GM12875 (cell line): ENCODE measurements at regions not wholly inside any gene's neighbourhood (a gene's known extent, or its start where the extent isn't known, plus 50 kb on each side); places are given as distances from the start of the nearest gene placed in this dataset.

Experiments
- H3K4me3 ChIP-seq: one replicate; pipeline ENCODE4 v1.5.1; 2011; ENCODE audit warnings: low read depth, low read length, control low read depth
- CTCF ChIP-seq: IDR thresholded peaks from 2 replicates; pipeline ENCODE4 v1.5.1; 2011; ENCODE audit warnings: low read depth, mild to moderate bottlenecking, control low read depth, inconsistent platforms, low read length, moderate library complexity, borderline replicate concordance; ENCODE audit not compliant: insufficient read depth

- H3K4me3 ChIP-seq, result no peak overlapping the region
- TF ChIP-seq CTCF, result no peak
Observed at GRCh38 chr2:36087344-36087743, 268.2 kb upstream of the CRIM1 start.

- TF ChIP-seq CTCF, result no peak
Observed at GRCh38 chr2:36079793-36080192, 275.8 kb upstream of the CRIM1 start.

GRCh38 chr2:36074008-36074407 is 281.6 kb upstream of the CRIM1 start:
- TF ChIP-seq CTCF, result no peak
- no peak overlapping the region for H3K4me3 ChIP-seq

More at GRCh38 chr2:36079793-36080192, 275.8 kb upstream of the CRIM1 start:
- H3K4me3 ChIP-seq, result no peak overlapping the region

GRCh38 chr2:36071698-36072097 is 283.9 kb upstream of the CRIM1 start:
- TF ChIP-seq CTCF, result no peak
- H3K4me3 ChIP-seq, result no peak overlapping the region

GRCh38 chr2:36069074-36069473 is 286.5 kb upstream of the CRIM1 start:
- no peak for TF ChIP-seq CTCF
- no peak overlapping the region for H3K4me3 ChIP-seq

- no peak for TF ChIP-seq CTCF
- H3K4me3 ChIP-seq, result no peak overlapping the region
Observed at GRCh38 chr2:36068086-36068485, 287.5 kb upstream of the CRIM1 start.

GRCh38 chr2:36060133-36060532 is 295.4 kb upstream of the CRIM1 start:
- no peak for TF ChIP-seq CTCF
- no peak overlapping the region for H3K4me3 ChIP-seq
